ENCODE measurements at regions not wholly inside any gene's neighbourhood (a gene's known extent, or its start where the extent isn't known, plus 50 kb on each side); places are given as distances from the start of the nearest gene placed in this dataset.

- H3K9me3 Mint-ChIP-seq, result no peaks in the 10 kb centered on the region
- no peak overlapping the region for H3K27ac Mint-ChIP-seq
- no peaks in the 10 kb centered on the region for H3K4me1 Mint-ChIP-seq
- CTCF ChIA-PET, result no interaction called here
- H3K27me3 Mint-ChIP-seq, result peaks cover 38% of the 10 kb centered on the region
- no peaks in the 10 kb centered on the region for H3K36me3 Mint-ChIP-seq
- no peak for DNase-seq
- no peak overlapping the region for H3K4me3 Mint-ChIP-seq
Measured at GRCh38 chr11:76267556-76267955, 61.3 kb upstream of the WNT11 start.

GRCh38 chr11:76266286-76267100, 60.2 kb upstream of the WNT11 start:
- Mint-ChIP-seq H3K27ac (no peak overlapping the region), H3K4me1 (no peaks in the 10 kb centered on the region), H3K36me3 (no peaks in the 10 kb centered on the region), H3K4me3 (no peak overlapping the region), H3K9me3 (no peaks in the 10 kb centered on the region), H3K27me3 (peaks cover 41% of the 10 kb centered on the region)
- CTCF ChIA-PET, result no interaction called here
- DNase-seq, result no peak

GRCh38 chr11:76265771-76266241, 59.5 kb upstream of the WNT11 start:
- CTCF ChIA-PET, result no interaction called here
- Mint-ChIP-seq H3K9me3 (no peaks in the 10 kb centered on the region), H3K27ac (no peak overlapping the region), H3K4me1 (no peaks in the 10 kb centered on the region), H3K4me3 (no peak overlapping the region), H3K36me3 (no peaks in the 10 kb centered on the region), H3K27me3 (peaks cover 37% of the 10 kb centered on the region)
- DNase-seq, result no peak

GRCh38 chr11:76263657-76264056, 57.4 kb upstream of the WNT11 start:
- no peaks in the 10 kb centered on the region for H3K9me3 Mint-ChIP-seq
- H3K4me1 Mint-ChIP-seq, result no peaks in the 10 kb centered on the region
- H3K4me3 Mint-ChIP-seq, result no peak overlapping the region
- CTCF ChIA-PET, result no interaction called here
- no peaks in the 10 kb centered on the region for H3K36me3 Mint-ChIP-seq
- H3K27ac Mint-ChIP-seq, result no peak overlapping the region
- H3K27me3 Mint-ChIP-seq, result peaks cover 56% of the 10 kb centered on the region
- DNase-seq, result no peak

GRCh38 chr11:76263166-76263565, 56.9 kb upstream of the WNT11 start:
- CTCF ChIA-PET, result interaction anchor here (1.1 kb wide), 1 partner anchor 9 kb away, joined by 3 read pairs; no protein-coding TSS in a partner anchor
- H3K36me3 Mint-ChIP-seq, result no peaks in the 10 kb centered on the region
- peaks cover 56% of the 10 kb centered on the region for H3K27me3 Mint-ChIP-seq
- H3K4me3 Mint-ChIP-seq, result no peak overlapping the region
- H3K4me1 Mint-ChIP-seq, result no peaks in the 10 kb centered on the region
- no peak for DNase-seq
- H3K27ac Mint-ChIP-seq, result no peak overlapping the region
- no peaks in the 10 kb centered on the region for H3K9me3 Mint-ChIP-seq

DNA sequence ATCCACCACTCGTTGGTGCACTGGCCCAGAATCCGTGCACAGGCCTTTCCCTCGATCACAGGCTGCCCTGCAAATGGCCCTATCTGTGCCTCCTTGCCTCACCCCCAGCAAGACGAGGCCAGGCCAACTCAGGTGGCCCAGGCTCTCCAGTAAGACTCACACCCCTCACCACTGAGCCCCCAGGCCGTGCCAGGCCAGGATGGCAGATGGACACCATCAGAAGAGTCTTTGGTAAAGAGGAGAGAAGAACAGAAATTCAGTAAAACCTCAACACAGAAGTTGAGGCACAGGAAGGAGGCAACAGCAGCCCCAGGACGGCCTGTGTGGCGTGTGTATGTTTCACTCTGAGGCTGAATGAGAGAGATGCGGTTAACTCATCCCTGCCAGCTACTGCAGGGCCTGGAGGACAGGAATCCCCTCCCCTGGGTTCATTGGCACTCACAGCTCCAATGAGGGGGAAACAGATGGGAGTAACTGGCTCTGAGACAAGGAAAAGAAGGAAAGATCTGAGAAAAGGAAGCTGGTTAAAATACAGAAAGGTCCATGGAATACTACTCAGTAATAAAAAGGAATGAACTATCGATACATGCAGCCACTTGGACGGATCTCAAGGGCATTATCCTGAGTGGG, 54.1 kb upstream of the WNT11 start:
- peaks cover 59% of the 10 kb centered on the region for H3K27me3 Mint-ChIP-seq

GRCh38 chr11:76259299-76259908, 53.1 kb upstream of the WNT11 start:
- no peak for DNase-seq
- Mint-ChIP-seq H3K4me1 (no peaks in the 10 kb centered on the region), H3K27ac (no peak overlapping the region), H3K36me3 (no peaks in the 10 kb centered on the region), H3K9me3 (no peaks in the 10 kb centered on the region), H3K4me3 (no peak overlapping the region), H3K27me3 (peaks cover 59% of the 10 kb centered on the region)
- CTCF ChIA-PET, result interaction anchor here (0.8 kb wide), 1 partner anchor 51 kb away, joined by 3 read pairs; no protein-coding TSS in a partner anchor

More for the DNA sequence above, 54.1 kb upstream of the WNT11 start:
- H3K4me1 Mint-ChIP-seq, result no peaks in the 10 kb centered on the region
- H3K36me3 Mint-ChIP-seq, result no peaks in the 10 kb centered on the region
- DNase-seq, result no peak
- H3K27ac Mint-ChIP-seq, result no peak overlapping the region
- H3K4me3 Mint-ChIP-seq, result no peak overlapping the region
- H3K9me3 Mint-ChIP-seq, result no peaks in the 10 kb centered on the region
- CTCF ChIA-PET, result no interaction called here

- Mint-ChIP-seq H3K4me1 (no peaks in the 10 kb centered on the region), H3K36me3 (no peaks in the 10 kb centered on the region), H3K4me3 (no peak overlapping the region), H3K27me3 (peaks cover 51% of the 10 kb centered on the region), H3K27ac (no peak overlapping the region), H3K9me3 (no peaks in the 10 kb centered on the region)
- no peak for DNase-seq
- CTCF ChIA-PET, result no interaction called here
Measured at GRCh38 chr11:76257074-76257719, 50.9 kb upstream of the WNT11 start.

DNA sequence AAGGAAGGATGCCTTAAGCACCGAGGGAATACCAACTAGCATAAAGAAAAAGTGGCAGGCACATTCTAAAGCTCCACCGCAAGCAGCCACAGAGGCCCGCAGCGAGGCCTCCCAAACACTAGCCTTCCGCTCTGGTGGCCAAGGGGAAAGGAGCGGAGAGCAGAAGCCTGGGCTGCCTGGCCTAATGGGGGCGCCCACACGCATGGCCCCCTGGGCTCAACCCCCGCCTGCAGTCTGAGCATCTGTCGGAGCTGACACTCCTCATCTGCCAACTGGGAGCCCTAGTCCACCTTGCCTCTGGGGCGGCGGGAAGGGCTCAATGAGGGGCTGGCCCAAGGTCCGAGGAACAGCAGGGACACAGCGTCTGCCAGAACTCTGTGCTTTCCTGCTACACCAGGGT, 50.1 kb upstream of the WNT11 start:
- DNase-seq, result no peak
- H3K27ac Mint-ChIP-seq, result no peak overlapping the region
- H3K36me3 Mint-ChIP-seq, result no peaks in the 10 kb centered on the region
- no peak overlapping the region for H3K4me3 Mint-ChIP-seq
- peaks cover 2% of the 10 kb centered on the region for H3K9me3 Mint-ChIP-seq
- H3K4me1 Mint-ChIP-seq, result no peaks in the 10 kb centered on the region
- peaks cover 46% of the 10 kb centered on the region for H3K27me3 Mint-ChIP-seq
- CTCF ChIA-PET, result no interaction called here

Data from activated naive CD4-positive, alpha-beta T cell treated with anti-CD3 and anti-CD28 coated beads, Interleukin-2, amount 10 ng/mL, durations not matched to agents 7 days and 5 days (primary cell).